ENCODE measurements at regions not wholly inside any gene's neighbourhood (a gene's known extent, or its start where the extent isn't known, plus 50 kb on each side); places are given as distances from the start of the nearest gene placed in this dataset.

DNA sequence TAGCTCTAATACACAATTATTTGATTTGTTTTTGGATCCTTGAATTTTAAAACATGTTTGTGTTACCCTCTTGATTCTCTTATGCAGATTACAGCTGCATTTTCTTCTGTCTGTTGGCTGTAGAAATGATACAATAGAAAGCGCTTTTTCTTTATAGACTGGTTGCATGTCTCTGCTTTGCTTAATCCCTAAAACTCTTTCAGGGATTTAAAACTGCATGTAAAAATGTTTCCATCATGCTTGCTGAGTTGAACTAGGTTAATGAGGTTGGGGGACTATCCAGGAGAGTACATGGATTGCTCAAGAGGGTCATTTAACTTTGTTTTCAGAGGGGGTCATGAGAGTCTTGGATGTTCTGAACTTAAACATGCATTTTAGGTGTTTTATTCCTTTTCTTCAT is 166.4 kb upstream of the IFNG-AS1 start:
- DNase-seq: no peak
- in situ Hi-C loops (cut with MboI; ENCODE audit: low pct_unique_long_range_greater_than_20kb, low sequenced_read_pairs): no loop called here

DNA sequence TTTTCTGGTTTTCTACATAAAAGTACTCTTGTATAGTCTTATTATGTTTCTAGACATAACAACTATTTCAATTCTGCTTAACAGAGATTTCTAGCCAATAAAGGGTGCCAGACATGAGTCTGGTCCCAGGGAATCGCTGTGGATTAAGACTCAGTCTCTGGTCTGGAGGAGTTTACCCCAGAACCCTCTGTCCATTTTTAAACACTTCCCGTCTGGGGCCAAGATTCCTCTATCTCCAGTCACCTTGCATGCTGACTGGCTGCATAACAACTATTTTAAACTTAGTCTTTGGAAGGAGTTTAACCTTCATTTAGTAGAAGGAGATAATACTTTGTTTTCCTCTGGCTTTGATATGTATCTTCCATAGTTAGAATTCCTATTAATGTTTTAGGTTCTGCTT is 163.1 kb upstream of the IFNG-AS1 start:
- in situ Hi-C loops (cut with MboI; ENCODE audit: low pct_unique_long_range_greater_than_20kb, low sequenced_read_pairs): no loop called here
- DNase-seq: no peak

DNA sequence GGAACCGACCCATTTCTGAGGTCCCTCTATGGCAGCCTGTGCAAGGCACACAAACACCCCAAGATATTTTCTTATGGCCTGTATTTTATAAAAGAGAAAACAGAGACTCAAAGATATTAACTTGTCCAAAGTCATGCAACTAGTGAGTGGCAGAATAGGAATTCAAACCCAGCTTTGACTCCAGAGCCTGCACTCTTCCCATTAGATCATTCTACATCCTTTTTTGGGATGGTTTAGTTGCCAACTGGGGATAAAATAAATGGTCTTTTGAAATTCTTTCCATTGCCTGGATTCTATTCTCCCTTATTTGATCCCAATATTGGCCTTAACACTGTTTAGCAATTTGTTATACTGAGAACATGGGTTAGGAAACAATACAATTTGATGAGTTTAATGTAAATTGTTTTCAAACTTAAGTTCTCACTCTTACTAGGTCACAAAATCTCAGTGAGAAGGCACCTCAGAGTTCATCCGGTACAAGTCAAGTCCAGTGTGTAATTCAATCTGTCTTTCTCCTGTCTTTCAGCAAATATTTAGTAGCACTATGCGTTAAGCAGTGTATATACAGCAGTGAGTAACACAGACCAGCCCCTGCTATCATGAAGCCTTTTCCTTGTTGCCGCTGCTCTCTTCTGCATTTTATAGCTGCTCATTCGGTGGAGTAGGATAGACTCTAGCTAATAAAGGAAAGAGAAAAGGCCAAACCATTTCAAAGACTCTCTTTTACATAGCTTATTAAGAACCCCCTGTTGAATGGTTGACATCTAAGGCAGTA is 162.1 kb upstream of the IFNG-AS1 start:
- in situ Hi-C loops (cut with MboI; ENCODE audit: low pct_unique_long_range_greater_than_20kb, low sequenced_read_pairs): no loop called here
- no peak for DNase-seq

DNA sequence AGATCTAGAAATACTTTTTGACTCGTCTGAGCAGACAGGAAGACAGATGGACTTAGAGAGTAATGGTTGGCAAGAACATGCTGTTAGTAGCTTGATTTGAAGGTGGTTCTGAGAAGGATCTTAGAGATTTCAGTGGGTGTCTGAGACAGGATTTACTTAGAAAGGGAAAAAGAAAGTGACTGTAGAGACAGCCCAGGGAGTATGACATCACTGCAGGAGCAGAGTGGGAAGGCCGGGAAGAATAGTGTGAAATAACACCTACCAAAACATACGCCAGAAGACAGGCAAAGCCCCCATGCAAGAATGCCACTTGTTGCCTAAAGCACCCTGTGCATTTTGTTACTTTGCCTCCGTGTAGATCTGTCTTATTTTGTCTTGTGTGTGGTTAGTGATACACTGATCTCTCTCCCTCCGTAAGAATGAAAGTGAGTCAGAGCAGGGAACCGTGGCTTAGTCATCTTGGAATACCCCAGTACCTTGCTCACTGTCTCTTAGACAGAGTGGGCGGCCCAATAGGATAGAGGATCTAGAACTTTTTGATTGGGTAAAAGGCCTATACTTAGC is 161.3 kb upstream of the IFNG-AS1 start:
- in situ Hi-C loops (cut with MboI; ENCODE audit: low pct_unique_long_range_greater_than_20kb, low sequenced_read_pairs): no loop called here
- DNase-seq: no peak

DNA sequence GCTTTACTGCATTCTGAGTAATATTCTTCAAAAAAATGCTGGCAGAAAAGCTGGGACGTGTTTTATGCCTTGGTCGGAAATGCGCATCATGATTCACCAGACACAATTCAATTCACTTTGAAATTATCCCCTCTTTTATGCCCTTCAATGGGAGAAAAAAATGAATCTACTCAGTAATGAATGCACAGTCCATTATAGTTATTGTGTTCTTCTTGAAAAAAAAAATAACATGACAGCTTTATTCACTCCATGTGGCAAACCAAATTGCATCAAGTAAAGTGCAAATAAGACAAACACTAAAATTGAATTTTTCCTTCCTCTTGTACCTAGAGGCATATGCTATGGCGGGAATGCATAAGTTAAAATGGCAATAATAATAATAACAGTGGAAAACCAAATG is 159.4 kb upstream of the IFNG-AS1 start:
- in situ Hi-C loops (cut with MboI; ENCODE audit: low pct_unique_long_range_greater_than_20kb, low sequenced_read_pairs): no loop called here

DNA sequence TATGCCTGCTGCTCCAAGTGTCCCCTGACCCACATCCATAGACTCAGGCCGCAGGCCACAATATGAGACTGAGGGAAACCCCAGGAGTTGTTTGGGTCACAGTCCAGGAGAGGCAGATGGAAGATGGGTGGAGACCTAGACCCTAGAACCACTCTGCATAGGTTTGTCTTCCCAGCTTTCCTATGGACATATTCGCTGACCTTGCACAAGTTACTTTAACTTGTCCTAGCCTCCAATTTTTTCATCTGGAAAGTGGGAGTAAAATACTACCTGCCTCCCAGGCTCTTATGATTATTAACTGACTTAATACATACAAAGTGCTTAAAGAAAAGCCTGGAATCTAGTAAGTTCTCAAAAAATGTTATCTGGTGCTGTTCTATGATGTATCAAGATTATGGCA is 157.1 kb upstream of the IFNG-AS1 start:
- DNase-seq: no peak
- in situ Hi-C loops (cut with MboI; ENCODE audit: low pct_unique_long_range_greater_than_20kb, low sequenced_read_pairs): no loop called here

More for the DNA sequence above, 159.4 kb upstream of the IFNG-AS1 start:
- DNase-seq: no peak

DNA sequence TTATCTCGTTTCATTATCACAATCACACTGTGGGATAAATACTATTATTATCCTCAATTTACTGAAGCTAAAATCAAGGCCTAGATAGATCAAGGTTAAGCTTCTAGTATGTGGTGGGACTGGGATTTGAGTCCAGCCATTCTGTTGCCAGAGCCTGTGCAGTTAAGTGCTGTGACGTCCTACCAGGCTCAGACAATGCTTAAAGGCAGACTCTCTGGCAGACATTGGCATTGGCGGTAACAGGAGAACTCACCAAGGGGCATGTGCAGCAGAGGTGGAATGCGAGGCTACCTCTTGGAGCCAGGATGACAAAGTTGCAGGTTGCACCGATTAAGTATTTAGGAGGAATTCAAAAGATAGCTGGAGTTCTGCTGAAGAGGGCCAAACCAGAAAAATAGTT is 155.6 kb upstream of the IFNG-AS1 start:
- DNase-seq: no peak
- in situ Hi-C loops (cut with MboI; ENCODE audit: low pct_unique_long_range_greater_than_20kb, low sequenced_read_pairs): no loop called here

DNA sequence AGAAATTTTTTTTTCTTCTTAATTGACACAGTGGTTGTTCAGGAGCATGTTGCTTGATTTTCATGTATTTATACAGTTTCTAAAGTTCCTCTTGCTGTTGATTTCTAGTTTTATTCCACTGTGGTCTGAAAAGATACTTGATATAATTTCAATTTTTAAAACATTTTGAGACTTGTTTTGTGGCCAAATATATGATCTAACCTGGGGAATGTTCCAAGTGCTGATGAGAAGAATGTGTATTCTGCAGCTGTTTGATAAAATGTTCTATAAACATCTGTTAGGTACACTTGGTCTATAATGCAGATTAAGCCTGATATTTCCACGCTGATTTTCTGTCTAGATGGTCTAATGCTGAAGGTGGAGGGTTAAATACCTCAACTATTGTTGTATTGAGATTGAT is 151.4 kb upstream of the IFNG-AS1 start:
- in situ Hi-C loops (cut with MboI; ENCODE audit: low pct_unique_long_range_greater_than_20kb, low sequenced_read_pairs): no loop called here

DNA sequence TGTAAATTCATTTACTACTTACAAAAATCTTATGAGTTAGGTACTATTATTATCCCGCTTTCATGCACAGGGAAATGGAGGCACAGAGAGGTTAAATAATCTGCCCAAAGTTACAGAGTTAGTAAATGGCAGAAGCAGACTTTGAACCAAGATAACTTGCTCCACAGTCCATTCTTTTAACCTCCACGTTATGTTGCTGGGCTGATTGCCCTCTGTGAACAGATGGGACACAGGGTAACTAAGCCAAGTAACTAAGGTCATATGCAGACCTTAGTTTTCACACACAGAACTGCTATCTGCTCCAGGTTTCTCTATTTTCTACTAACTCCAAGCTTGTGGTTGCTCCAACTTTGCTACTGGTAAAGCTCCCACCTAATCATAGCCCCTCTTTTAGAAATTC is 147.1 kb upstream of the IFNG-AS1 start:
- DNase-seq: no peak
- in situ Hi-C loops (cut with MboI; ENCODE audit: low pct_unique_long_range_greater_than_20kb, low sequenced_read_pairs): no loop called here

More for the DNA sequence above, 151.4 kb upstream of the IFNG-AS1 start:
- DNase-seq: no peak

DNA sequence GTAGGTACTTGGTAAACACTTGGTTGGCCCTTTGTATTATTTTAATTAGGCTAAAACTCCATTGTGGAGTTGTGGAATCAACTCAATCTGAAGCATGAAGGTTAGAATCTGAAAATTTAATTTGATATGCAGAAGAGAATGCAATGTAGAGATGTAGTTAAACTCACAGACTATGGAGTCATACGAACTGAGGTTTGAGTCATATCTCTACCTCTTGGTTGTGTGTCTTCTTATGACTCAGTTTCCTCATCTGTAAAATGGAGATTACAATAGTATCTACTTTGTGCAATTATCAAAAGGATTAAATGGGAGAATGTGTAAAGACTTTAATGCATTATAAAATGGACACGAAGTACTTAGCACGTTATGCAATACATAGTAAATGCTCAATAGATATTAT is 146.0 kb upstream of the IFNG-AS1 start:
- no peak for DNase-seq
- in situ Hi-C loops (cut with MboI; ENCODE audit: low pct_unique_long_range_greater_than_20kb, low sequenced_read_pairs): no loop called here

DNA sequence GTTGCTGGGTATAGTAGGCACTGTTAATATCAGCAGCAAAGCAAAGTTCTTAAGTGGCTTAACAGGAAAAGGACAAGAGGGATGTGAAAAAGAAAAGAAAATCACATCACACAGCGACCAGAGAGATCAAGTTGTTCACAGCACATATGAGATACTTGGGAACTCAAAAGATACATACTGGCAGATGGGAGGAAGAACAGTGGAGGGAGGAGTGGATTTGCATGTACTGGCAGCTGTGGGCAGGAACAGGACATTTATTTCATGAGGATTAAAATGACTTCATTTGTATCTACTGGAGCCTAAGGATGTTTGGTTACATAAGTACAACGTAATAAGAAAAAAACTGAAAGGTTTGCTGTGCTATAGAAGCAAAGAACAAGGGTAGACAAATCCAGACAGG is 136.5 kb upstream of the IFNG-AS1 start:
- DNase-seq: no peak
- in situ Hi-C loops (cut with MboI; ENCODE audit: low pct_unique_long_range_greater_than_20kb, low sequenced_read_pairs): no loop called here

DNA sequence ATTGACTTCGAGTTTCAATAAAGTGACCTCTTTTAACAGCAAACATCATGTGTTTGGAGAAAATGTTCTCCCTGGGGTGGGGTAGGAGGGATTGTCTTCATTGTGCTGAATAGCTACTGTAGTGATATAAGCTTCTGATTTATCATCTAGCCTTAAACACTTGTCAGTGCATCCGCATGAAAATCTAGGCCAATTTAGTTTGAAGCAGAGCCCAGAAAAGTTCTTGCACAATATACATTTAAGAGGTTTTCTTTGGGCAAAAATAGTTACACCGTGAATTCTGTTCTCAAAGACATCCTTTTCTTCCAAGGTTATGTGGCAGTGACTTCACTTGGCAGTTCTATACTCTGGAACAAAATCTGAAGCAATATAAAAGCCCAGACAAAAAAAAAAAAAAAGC is 136.0 kb upstream of the IFNG-AS1 start:
- no peak for DNase-seq
- in situ Hi-C loops (cut with MboI; ENCODE audit: low pct_unique_long_range_greater_than_20kb, low sequenced_read_pairs): no loop called here

DNA sequence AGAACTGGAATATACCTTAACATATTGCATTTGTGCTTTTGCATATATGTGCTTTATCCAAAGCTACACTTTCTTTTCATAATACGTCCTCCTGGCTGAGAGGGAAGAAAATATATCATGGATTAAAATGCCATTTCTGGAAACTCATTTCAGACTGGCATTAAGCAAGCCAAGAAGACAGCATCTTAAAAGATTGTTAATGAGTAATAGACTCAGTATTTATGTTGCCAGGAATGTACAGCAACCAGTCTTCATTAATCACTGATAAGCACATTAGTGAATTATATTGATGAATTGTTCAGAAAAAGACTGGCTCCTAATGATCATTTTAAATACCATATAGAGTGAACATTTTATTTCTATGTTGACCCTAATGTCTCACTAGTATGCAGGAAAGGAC is 134.9 kb upstream of the IFNG-AS1 start:
- DNase-seq: no peak
- in situ Hi-C loops (cut with MboI; ENCODE audit: low pct_unique_long_range_greater_than_20kb, low sequenced_read_pairs): no loop called here

DNA sequence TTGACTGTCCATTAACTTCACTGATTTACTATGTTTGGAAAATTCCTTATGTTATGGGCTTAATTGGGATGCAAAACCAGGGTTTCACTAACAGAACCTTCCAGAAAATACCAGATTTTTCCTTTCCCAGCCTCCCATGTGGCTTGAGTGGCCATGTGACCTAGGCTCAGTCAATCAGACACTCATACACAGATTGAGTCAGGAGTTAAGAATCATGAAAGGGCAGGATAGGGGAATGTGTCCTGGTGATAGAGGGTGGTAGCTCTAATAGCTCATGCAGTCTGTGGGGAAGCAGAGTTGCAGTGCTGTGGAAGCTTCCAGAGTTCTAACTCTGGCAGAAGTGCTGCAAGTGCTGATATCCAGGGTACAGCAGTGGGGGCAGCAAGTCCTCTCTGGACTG is 134.1 kb upstream of the IFNG-AS1 start:
- in situ Hi-C loops (cut with MboI; ENCODE audit: low pct_unique_long_range_greater_than_20kb, low sequenced_read_pairs): no loop called here

DNA sequence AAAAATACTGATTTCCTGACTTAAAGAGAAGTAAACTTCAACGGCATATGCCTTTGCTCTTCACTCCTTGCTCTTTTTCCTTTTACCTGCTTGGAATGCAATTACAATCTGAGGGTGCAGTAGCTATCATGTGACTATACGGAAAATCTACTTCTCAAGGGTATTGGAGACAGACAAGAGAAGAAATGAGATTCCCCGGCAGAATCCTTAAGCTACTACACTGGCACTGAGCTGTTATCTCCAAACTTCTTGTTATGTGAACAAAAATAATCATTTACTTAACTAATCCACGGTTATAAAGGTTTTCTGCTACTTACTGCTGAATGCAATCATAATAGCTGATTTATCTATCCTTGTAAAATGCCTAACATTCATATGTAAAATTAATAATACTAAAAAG is 118.0 kb upstream of the IFNG-AS1 start:
- DNase-seq: no peak
- in situ Hi-C loops (cut with MboI; ENCODE audit: low pct_unique_long_range_greater_than_20kb, low sequenced_read_pairs): no loop called here

More for the DNA sequence above, 134.1 kb upstream of the IFNG-AS1 start:
- DNase-seq: no peak

DNA sequence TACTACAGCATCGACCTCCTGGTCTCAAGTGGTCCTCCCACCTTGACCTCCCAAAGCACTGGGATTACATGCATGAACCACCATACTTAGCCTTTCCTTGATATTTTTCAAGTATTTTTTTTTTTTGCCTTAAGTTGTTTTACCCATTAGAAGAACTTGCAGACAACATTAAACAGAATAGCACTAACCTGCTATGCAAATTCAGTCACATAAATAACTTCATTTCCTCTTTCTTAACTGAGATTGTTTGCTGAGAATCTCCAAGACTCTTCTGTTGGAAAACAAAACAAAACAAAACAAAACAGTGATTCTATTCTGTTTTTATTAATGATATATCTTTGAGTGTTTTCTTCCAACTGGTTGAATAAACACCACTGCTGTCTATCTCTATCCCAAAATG is 115.9 kb upstream of the IFNG-AS1 start:
- in situ Hi-C loops (cut with MboI; ENCODE audit: low pct_unique_long_range_greater_than_20kb, low sequenced_read_pairs): no loop called here

DNA sequence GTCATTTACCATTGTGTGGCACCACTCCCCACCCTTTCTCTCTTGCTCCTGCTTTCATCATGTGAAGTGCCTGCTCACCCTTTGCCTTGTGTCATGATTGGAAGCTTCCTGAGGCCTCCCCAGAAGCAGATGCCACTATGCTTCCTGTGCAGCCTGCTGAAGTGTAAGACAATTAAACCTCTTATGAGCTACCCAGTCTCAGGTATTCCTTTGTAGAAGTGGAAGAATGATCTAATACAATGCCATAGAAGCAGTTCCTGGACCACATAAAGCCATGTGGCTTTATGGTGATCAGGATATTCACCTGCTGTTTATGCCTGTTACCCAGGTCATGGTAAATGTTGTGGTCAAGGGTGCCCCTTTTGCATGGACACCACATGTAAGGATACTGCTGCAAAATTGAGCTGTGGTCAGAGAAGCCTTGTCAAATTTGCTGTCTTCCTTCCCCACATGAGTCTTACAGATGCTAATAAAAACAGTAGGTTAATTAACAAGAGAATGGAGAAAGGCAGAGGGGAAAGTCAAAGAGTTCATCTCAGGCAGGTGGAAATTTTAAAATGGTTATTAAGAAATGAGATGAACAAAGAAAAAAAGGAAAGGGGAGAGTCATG is 112.8 kb upstream of the IFNG-AS1 start:
- no peak for DNase-seq
- in situ Hi-C loops (cut with MboI; ENCODE audit: low pct_unique_long_range_greater_than_20kb, low sequenced_read_pairs): no loop called here

More for the DNA sequence above, 115.9 kb upstream of the IFNG-AS1 start:
- no peak for DNase-seq

DNA sequence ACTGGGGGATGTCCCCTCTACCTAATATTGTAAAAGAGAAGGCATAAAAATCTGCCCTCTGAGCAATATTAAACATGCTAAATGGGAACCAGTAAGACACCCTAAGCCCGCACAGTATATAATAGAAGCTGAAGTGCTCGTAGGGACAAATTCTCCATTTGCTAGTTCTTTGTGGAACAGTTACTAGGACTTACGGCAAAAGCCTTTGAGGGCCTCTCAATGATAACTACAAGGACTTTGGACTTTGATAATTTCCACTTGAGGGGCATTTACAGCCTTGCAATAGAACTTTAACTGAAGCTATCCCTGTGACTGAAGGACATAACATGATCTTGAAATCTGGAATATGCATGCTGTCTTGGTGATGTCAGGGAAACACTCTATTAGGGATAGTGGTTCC is 111.5 kb upstream of the IFNG-AS1 start:
- DNase-seq: no peak
- in situ Hi-C loops (cut with MboI; ENCODE audit: low pct_unique_long_range_greater_than_20kb, low sequenced_read_pairs): no loop called here

DNA sequence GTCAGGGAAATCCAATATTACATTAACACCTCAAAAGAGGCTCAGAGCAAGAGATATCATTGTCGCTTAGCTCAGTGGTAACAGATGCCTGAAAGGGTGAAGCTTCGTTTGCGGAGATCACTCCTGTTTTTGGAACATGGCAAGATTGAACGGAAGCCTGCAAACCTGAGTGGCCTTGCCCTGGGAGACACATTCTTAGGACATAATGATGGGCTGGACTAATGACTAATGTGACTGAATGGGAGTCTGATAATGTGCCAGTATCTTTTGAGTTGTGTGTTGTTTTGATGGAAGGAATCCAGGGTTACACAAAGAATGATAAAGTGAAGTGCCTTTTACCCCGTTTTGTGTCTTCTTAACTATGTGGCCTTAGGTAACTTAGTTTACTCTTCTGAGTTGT is 109.3 kb upstream of the IFNG-AS1 start:
- in situ Hi-C loops (cut with MboI; ENCODE audit: low pct_unique_long_range_greater_than_20kb, low sequenced_read_pairs): no loop called here

DNA sequence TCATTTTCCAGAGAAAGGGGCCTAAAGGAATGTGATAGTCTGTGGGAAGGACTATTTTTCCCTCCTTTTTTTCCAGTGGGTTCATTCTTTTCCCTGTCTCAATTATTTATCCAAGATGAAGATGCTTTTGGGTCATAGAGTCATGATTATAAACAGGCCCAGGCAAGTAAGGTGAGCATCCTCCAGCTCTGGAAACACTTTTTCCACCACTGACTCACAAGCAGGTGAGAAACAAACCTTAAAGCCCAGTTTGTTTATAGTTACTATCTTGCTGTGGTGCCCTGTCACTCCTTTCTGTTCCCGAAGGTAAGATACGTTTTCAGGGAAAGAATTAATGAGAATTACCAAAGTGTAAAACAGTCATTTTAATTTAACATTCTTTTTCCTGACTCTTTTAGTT is 107.7 kb upstream of the IFNG-AS1 start:
- in situ Hi-C loops (cut with MboI; ENCODE audit: low pct_unique_long_range_greater_than_20kb, low sequenced_read_pairs): no loop called here
- no peak for DNase-seq

More for the DNA sequence above, 109.3 kb upstream of the IFNG-AS1 start:
- DNase-seq: no peak

DNA sequence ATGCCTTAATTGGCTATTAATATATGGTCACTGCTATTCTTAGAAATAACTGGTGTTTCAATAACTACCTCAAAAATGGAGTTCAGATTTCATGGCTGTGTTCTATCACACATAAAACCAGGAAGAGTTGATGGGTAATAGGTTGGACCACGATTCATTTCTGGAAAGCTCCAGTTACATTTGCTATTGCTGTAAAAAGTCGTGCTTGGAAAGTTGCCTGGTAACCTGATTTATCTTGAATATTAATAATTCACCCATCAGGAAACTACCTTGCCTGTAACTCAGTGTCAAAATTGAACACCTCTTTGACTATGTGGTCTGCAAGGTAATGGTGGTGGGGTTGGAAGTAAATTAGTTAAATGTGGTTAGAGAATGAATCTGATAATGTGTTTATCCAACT is 104.7 kb upstream of the IFNG-AS1 start:
- DNase-seq: no peak
- in situ Hi-C loops (cut with MboI; ENCODE audit: low pct_unique_long_range_greater_than_20kb, low sequenced_read_pairs): no loop called here

All from KBM-7 (cell line).